CD4-positive, alpha-beta T cell treated with Interleukin-17A for 4 hours (primary cell): ENCODE measurements at regions not wholly inside any gene's neighbourhood (a gene's known extent, or its start where the extent isn't known, plus 50 kb on each side); places are given as distances from the start of the nearest gene placed in this dataset.

Experiments
- DNase-seq: peaks from one replicate; pipeline ENCODE4 v3.0.0-alpha.2; 2020; ENCODE audit warnings: mixed read lengths

GRCh38 chr15:98391568-98391967 is 256.8 kb upstream of the IGF1R start:
- DNase-seq, result no peak

GRCh38 chr15:98393471-98393870 is 254.9 kb upstream of the IGF1R start:
- no peak for DNase-seq

- DNase-seq, result no peak
Measured at GRCh38 chr15:98394546-98394945, 253.8 kb upstream of the IGF1R start.

DNA sequence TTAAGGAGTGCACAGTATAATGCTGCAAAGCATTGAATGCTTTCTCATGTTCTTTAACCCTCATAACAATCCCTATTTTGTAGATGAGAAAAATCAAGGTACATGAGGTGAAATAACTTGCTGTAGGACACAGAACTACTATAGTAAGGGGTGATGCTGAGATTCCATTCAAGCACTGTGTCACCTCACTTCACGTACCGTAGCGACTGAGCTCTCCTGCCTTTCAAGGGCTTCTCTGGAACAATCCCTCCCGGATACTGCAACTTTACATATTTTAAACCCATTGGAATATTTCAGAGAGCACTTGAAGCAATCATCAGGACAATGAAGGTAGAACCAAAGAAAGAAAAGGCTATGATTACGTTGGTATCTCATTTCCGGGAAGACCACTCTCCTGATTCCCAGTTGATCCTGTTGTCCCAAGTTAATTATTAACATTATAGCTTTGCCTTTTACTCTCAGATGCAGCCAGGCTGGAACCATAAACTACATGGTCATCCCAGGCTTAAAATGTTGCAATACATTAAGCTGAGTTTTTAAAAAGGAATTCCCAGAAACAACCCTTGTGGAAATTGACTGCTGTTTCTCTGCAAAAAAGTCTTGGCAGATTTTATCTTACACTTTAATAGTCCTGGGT is 252.2 kb upstream of the IGF1R start:
- DNase-seq, result no peak

DNA sequence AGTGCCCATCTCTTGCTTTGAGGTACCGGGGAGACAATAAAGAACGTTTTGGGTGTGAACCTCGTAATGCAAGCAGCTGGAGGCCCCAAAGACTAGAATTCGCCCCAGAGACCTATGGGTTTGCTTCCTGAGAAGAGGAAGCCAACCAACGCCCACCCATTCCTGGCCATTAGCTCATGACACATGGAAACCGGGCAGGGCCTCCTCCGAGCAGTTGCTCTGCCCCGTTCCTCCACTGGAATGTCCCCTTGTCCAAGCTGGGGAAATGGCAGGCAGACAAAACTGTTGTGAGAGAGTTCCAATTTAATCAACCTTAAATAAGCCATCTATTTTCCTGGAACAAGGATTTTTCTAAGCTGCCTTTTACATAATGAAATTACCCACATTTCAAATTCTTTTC is 250.9 kb upstream of the IGF1R start:
- DNase-seq, result no peak

DNA sequence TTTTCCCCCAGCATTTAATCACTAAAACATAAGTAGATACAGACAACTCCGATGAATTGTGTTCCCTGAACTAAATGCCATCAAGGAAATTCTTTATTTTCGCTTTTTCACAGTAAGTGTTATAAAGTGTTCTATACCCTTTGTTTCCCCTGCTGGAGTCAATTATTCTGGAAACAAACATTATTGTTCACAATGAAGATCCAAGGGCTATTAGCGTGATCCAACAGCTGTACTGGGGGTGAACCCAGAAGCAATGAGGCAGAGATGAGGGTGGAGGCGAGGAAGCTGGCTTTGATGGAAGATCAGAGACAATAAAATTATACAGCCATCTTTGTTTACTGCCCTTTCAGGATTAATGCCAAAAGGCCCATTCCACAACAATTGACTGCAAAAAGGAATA is 250.3 kb upstream of the IGF1R start:
- no peak for DNase-seq

- no peak for DNase-seq
Measured at GRCh38 chr15:98398886-98399285, 249.5 kb upstream of the IGF1R start.

- no peak for DNase-seq
Measured at GRCh38 chr15:98400120-98400519, 248.2 kb upstream of the IGF1R start.

- DNase-seq, result no peak
Measured at GRCh38 chr15:98401029-98401428, 247.3 kb upstream of the IGF1R start.

GRCh38 chr15:98402486-98402885 is 245.9 kb upstream of the IGF1R start:
- DNase-seq, result no peak

GRCh38 chr15:98403169-98403568 is 245.2 kb upstream of the IGF1R start:
- DNase-seq, result no peak

GRCh38 chr15:98403569-98403968 is 244.8 kb upstream of the IGF1R start:
- no peak for DNase-seq

DNA sequence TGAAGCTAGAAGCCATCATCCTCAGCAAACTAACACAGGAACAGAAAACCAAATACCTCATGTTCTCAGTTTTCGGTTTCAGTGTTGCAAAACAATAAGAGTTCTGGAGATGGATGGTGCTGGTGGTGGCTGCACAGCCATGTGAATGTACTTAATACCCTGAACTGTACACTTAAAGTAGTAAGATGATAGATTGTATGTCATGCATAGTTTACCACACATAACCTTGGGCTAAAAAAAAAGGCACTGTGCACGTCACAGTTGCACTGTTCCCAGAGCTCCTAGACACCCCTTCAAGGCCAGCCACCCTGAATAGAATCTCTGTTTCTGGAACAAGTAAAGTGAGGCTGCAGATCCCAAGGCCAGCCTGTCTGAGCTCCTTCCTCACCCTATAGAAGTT is 243.3 kb upstream of the IGF1R start:
- DNase-seq, result no peak

DNA sequence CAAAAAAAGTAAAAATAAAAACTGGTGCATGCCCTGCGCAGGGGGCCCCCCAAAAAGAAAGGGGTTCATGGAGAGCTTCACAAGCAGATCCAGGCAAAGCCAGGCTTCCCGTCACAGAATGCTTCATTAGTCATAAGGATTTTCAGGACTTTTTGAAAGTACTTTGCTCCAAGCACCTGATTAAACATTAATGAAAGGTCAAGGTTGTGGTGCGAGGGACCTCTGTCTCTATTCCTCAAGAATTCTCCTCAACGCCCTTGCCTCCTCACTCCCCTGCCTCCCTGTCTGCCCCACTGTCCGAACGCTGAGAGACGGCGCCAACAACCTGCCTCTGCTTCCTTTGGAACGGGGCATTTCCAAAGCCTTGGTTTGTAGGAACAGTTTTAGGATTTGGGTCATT is 240.1 kb upstream of the IGF1R start:
- DNase-seq, result no peak

DNA sequence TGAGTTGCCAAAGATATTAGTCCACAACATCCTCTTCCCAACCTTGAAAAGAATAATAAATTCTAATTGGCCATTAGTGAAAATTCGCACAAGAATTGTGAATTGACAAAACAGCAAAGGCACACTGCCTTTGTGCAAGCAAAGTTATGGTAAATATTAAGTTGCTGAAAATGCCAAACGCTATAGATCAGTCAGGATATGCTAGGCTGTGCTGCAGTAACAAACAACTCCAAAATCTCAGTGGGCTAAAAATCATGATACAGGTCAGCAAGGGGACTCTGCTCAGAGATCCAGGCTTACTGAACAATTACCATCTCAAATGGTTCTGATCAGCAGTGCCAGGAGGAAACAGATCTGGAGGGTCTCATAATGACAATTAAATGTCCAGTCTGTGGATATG is 238.0 kb upstream of the IGF1R start:
- DNase-seq, result no peak

DNA sequence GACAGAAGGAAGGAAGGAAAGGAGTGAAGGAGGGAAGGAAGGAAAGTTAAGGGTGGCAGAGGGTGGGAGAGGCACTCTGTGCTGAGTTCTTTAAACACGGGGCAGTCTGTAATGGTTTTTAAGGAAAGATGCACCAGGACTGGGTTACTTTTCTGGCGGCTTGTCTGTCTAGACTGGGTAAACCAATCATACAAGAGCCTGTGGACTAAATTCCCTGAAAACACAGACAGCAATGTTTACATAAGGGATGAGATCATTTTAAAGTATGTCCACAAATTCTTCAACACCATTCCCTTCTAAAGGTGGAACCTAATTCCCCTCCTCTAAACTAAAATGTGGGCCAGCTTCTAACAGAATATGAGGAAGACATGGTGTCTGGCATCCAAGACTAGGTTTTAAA is 235.5 kb upstream of the IGF1R start:
- DNase-seq, result no peak

- DNase-seq, result no peak
Measured at GRCh38 chr15:98413933-98414546, 234.3 kb upstream of the IGF1R start.

DNA sequence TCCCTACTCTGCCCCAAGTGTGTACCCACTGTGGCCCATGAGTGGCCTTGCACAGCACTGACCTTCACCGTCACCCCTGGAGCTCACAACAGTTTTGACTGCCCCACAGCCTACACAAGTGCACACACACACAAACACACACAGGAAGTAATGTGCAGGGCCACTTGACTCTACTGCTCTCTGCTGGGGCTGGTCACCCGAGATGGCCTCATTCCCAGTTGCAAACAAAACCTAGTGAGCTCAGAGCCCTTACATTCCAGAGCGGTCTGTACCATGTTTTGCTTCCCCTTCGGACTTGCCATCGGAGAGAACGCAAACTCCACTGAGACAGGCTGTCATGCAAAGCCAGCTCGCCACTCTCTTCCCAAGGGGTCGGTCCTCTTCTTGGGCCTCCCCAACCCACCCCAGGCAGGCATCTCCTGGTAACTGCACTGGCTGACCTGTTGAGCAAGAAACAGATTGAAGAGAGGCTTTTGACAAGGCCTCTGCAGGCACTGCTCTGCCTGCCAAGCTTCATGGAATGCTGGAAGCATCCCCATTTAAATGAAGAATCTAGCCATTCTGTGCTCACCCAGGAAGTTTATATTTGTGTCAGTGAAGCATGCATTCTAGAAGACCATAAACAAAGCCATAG is 232.0 kb upstream of the IGF1R start:
- DNase-seq, result no peak

DNA sequence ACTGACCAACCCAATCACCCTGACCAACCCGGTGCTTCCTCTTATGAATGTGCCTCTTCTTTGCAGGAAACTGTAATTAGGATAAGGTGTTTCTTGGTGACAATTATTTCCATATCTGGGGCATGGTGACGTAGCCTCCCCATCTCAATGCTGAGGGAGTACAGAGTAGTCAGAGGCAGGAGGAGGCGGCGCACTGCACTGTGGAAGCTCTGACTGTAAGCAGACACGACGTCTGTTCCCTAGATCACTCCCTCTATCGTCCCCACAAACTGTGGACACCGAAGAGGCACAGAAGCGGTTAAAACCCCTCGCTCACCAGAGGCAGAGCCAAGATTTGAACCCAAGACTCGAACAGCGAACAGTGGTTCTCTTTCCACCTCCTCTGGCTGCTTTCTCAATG is 231.0 kb upstream of the IGF1R start:
- no peak for DNase-seq

DNA sequence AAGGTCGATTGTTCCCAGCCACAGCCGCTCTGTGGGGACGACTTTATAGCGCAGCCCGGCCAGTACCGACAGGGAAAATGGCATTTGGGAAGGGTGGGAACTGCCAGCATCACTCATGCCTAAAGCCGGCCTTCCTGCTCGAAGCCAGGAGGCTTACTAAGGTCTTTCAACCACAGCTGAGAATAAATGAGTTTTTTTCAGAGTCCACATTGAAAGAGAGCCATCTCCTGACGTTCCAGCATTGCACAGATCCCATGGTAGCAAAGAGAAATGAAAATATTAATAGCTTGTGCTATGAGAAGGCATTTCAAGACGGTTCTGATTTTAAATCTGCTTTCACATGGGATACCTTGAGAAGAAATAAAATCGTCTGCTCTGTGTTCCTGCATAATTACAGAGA is 230.2 kb upstream of the IGF1R start:
- DNase-seq, result no peak

- DNase-seq, result no peak
Measured at GRCh38 chr15:98419173-98419780, 229.1 kb upstream of the IGF1R start.

GRCh38 chr15:98420837-98421236 is 227.5 kb upstream of the IGF1R start:
- DNase-seq, result no peak

DNA sequence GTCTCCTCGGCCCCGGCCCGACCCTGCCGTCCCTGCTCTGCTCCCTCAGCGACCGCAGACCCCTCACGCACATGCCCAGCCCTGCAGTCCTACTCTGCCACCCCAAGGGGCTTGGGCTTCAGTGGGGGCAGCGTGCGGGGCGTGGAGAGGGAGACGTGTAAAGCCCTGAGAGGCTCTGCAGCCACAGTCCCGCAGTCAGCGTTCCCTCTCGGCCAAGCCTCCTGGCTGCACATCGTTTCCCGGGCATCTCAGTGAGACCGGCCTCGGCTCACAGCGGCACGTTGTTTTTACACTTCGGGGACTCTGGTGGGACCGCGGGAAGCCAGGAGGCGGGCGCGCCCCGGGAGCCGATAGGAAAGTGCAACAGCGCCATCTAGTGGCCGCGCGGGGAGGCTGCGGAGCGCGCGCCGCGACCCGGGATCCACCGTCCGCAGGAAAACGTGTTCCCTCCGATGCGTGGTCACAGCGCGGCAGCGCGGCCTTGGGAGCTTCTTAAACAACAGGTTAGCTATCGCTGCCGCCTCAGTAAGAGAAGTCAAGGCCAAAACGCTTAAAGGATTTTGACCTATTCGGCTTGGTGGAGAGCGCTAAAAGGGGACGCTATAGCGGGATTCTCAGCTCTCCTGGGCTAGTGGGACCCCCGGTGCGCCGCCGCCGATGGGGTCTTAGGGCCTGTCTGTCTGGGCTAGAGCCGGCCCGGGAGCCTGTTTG is 226.8 kb upstream of the IGF1R start:
- DNase-seq, result peak; percentile 69

- no peak for DNase-seq
Measured at GRCh38 chr15:98422130-98422478, 226.2 kb upstream of the IGF1R start.
